ENCODE measurements at regions not wholly inside any gene's neighbourhood (a gene's known extent, or its start where the extent isn't known, plus 50 kb on each side); places are given as distances from the start of the nearest gene placed in this dataset.

- no peak for DNase-seq (ENCODE audit: low read depth, low spot score)
- ChIA-PET CTCF (interaction anchor here (3.5 kb wide), 1 partner anchor 209 kb away, joined by 70 read pairs; no protein-coding TSS in a partner anchor), POLR2A (no interaction called here), RAD21 (ENCODE audit: low non-redundant PET in 1 of 2, low total read pairs in 2 of 2, uncharacterized antibody in 2 of 2, unreplicated experiment in 2 of 2) (no interaction called here)
- no peak for ATAC-seq
- H3K9me3 ChIP-seq (ENCODE audit: control insufficient read depth in 1 of 2, insufficient read depth in 1 of 2, low read depth in 1 of 2, low read length in 2 of 2) = no peaks in the 10 kb centered on the region
- H3K79me2 ChIP-seq (ENCODE audit: insufficient read depth, low read length) = no peaks in the 10 kb centered on the region
- H3K4me2 ChIP-seq (ENCODE audit: low read length) = no peak overlapping the region
- H3K27me3 ChIP-seq (ENCODE audit: insufficient read depth, low read length) = no peaks in the 10 kb centered on the region
- no peaks in the 10 kb centered on the region for H3K9me2 ChIP-seq (ENCODE audit: insufficient read depth)
- H4K20me1 ChIP-seq (ENCODE audit: insufficient read depth) = no peaks in the 10 kb centered on the region
- no peak overlapping the region for H3K27ac ChIP-seq (ENCODE audit: low read depth, low read length)
- H3K4me1 ChIP-seq (ENCODE audit: control insufficient read depth in 1 of 2, insufficient read depth in 2 of 2, low read length in 2 of 2) = no peaks in the 10 kb centered on the region
- intact Hi-C loops (cut with micrococcal nuclease) = loop anchor here (5.0 kb wide), 1 partner anchor 490 kb away; no protein-coding TSS in a partner anchor
- no TSS peak for BruUV-seq (replicated peaks)
- TF ChIP-seq, protein P1, sequence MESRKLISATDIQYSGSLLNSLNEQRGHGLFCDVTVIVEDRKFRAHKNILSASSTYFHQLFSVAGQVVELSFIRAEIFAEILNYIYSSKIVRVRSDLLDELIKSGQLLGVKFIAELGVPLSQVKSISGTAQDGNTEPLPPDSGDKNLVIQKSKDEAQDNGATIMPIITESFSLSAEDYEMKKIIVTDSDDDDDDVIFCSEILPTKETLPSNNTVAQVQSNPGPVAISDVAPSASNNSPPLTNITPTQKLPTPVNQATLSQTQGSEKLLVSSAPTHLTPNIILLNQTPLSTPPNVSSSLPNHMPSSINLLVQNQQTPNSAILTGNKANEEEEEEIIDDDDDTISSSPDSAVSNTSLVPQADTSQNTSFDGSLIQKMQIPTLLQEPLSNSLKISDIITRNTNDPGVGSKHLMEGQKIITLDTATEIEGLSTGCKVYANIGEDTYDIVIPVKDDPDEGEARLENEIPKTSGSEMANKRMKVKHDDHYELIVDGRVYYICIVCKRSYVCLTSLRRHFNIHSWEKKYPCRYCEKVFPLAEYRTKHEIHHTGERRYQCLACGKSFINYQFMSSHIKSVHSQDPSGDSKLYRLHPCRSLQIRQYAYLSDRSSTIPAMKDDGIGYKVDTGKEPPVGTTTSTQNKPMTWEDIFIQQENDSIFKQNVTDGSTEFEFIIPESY (IDR thresholded peaks at IDR 0.05; ENCODE audit: extremely low read depth, insufficient replicate concordance, low read length) = no peak
- H3K36me3 ChIP-seq (ENCODE audit: control insufficient read depth in 1 of 2, insufficient read depth in 2 of 2, low read length in 2 of 2) = no peaks in the 10 kb centered on the region
- no peak overlapping the region for H2AFZ ChIP-seq (ENCODE audit: low read depth, low read length, poor library complexity, severe bottlenecking)
- no peak overlapping the region for H3K9ac ChIP-seq (ENCODE audit: low read length)
- no peak overlapping the region for H3K4me3 ChIP-seq (replicated peaks in 1 of 2; ENCODE audit: low read depth in 1 of 2, low read length in 2 of 2)
Observed at GRCh38 chr11:112797092-112797491, 164.1 kb upstream of the NCAM1 start.

- Histone ChIP-seq H2AFZ (ENCODE audit: low read depth, low read length, poor library complexity, severe bottlenecking) (no peak overlapping the region), H3K4me2 (ENCODE audit: low read length) (no peak overlapping the region), H3K9me2 (ENCODE audit: insufficient read depth) (no peaks in the 10 kb centered on the region), H3K27me3 (ENCODE audit: insufficient read depth, low read length) (no peaks in the 10 kb centered on the region), H3K9me3 (ENCODE audit: control insufficient read depth in 1 of 2, insufficient read depth in 1 of 2, low read depth in 1 of 2, low read length in 2 of 2) (no peaks in the 10 kb centered on the region), H3K79me2 (ENCODE audit: insufficient read depth, low read length) (no peaks in the 10 kb centered on the region), H3K4me1 (ENCODE audit: control insufficient read depth in 1 of 2, insufficient read depth in 2 of 2, low read length in 2 of 2) (no peaks in the 10 kb centered on the region), H3K9ac (ENCODE audit: low read length) (no peak overlapping the region), H3K27ac (ENCODE audit: low read depth, low read length) (no peak overlapping the region), H4K20me1 (ENCODE audit: insufficient read depth) (no peaks in the 10 kb centered on the region), H3K36me3 (ENCODE audit: control insufficient read depth in 1 of 2, insufficient read depth in 2 of 2, low read length in 2 of 2) (no peaks in the 10 kb centered on the region), H3K4me3 (replicated peaks in 1 of 2; ENCODE audit: low read depth in 1 of 2, low read length in 2 of 2) (no peak overlapping the region)
- intact Hi-C loops (cut with micrococcal nuclease) = loop anchor here (5.0 kb wide), 1 partner anchor 490 kb away; no protein-coding TSS in a partner anchor
- peak; percentile 30; the same call in 1 of the 2 replicates for ATAC-seq
- DNase-seq (ENCODE audit: low read depth, low spot score) = no peak
- ChIA-PET POLR2A (no interaction called here), RAD21 (ENCODE audit: low non-redundant PET in 1 of 2, low total read pairs in 2 of 2, uncharacterized antibody in 2 of 2, unreplicated experiment in 2 of 2) (no interaction called here), CTCF (interaction anchor here (1.0 to 3.5 kb wide), 3 partner anchors 8 to 209 kb away, joined by 3 to 70 read pairs (median 7); no protein-coding TSS in a partner anchor)
- TF ChIP-seq RAD21 (IDR thresholded peaks at IDR 0.05; ENCODE audit: low read depth) (peak; percentile 44; the same call in 1 of the 2 replicates), FOSL1 (IDR thresholded peaks at IDR 0.05; ENCODE audit: low read depth) (no peak)
- TF ChIP-seq, protein P2, sequence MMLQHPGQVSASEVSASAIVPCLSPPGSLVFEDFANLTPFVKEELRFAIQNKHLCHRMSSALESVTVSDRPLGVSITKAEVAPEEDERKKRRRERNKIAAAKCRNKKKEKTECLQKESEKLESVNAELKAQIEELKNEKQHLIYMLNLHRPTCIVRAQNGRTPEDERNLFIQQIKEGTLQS (IDR thresholded peaks at IDR 0.05) = no peak
- TF ChIP-seq, protein P3, sequence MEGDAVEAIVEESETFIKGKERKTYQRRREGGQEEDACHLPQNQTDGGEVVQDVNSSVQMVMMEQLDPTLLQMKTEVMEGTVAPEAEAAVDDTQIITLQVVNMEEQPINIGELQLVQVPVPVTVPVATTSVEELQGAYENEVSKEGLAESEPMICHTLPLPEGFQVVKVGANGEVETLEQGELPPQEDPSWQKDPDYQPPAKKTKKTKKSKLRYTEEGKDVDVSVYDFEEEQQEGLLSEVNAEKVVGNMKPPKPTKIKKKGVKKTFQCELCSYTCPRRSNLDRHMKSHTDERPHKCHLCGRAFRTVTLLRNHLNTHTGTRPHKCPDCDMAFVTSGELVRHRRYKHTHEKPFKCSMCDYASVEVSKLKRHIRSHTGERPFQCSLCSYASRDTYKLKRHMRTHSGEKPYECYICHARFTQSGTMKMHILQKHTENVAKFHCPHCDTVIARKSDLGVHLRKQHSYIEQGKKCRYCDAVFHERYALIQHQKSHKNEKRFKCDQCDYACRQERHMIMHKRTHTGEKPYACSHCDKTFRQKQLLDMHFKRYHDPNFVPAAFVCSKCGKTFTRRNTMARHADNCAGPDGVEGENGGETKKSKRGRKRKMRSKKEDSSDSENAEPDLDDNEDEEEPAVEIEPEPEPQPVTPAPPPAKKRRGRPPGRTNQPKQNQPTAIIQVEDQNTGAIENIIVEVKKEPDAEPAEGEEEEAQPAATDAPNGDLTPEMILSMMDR (IDR thresholded peaks at IDR 0.05 in 2 of 3, conservative IDR thresholded peaks at IDR 0.05 in 1 of 3; ENCODE audit: borderline replicate concordance in 1 of 3, insufficient read depth in 1 of 3, low read depth in 2 of 3, low read length in 2 of 3) = peak in 2 of 3 experiments; percentile 24 to 34; a peak in 3 of 6 replicates
- no TSS peak for BruUV-seq (replicated peaks)
Observed at GRCh38 chr11:112797648-112798293, 163.4 kb upstream of the NCAM1 start.

Measured in HCT116 (cell line).